Gastrocnemius medialis (tissue), 4 donors: ENCODE measurements at regions not wholly inside any gene's neighbourhood (a gene's known extent, or its start where the extent isn't known, plus 50 kb on each side); places are given as distances from the start of the nearest gene placed in this dataset.

Experiments
- POLR2A ChIP-seq, 2 donors: fragments of 450-650 bp; IDR thresholded peaks; one replicate each; pipeline ENCODE4 v1.6.1; 2017; ENCODE audit warnings: antibody characterized with exemption in 2 of 2, mild to moderate bottlenecking in 2 of 2, moderate library complexity in 2 of 2
- TF ChIP-seq, protein P1 (sequence below), 5 experiments: fragments of 450-650 bp in 3 of 5; fragments of 200-600 bp in 2 of 5; sonication (generic) in 2 of 5; IDR thresholded peaks in 4 of 5; conservative IDR thresholded peaks in 1 of 5; 1 replicate in 4 of 5; 2 replicates in 1 of 5; pipeline ENCODE4 v1.5.1; 2016 to 2019; ENCODE audit warnings: antibody characterized with exemption in 5 of 5, mild to moderate bottlenecking in 3 of 5, moderate library complexity in 3 of 5

DNA sequence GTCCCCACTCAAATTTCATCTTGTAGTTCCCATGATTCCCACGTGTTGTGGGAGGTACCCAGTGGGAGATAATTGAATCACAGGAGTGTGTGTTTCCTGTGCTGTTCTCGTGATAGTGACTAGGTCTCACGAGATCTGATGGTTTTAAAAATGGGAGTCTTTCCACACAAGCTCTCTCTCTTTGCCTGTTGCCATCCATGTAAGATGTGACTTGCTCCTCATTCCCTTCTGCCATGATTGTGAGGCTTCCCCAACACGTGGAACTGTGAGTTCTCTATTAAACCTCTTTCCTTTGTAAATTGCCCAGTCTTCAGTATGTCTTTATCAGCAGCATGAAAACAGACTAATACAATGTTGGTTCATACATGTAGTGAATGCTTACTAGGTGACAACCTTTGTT is 163.2 kb upstream of the PALMD start:
- TF ChIP-seq, protein P1, sequence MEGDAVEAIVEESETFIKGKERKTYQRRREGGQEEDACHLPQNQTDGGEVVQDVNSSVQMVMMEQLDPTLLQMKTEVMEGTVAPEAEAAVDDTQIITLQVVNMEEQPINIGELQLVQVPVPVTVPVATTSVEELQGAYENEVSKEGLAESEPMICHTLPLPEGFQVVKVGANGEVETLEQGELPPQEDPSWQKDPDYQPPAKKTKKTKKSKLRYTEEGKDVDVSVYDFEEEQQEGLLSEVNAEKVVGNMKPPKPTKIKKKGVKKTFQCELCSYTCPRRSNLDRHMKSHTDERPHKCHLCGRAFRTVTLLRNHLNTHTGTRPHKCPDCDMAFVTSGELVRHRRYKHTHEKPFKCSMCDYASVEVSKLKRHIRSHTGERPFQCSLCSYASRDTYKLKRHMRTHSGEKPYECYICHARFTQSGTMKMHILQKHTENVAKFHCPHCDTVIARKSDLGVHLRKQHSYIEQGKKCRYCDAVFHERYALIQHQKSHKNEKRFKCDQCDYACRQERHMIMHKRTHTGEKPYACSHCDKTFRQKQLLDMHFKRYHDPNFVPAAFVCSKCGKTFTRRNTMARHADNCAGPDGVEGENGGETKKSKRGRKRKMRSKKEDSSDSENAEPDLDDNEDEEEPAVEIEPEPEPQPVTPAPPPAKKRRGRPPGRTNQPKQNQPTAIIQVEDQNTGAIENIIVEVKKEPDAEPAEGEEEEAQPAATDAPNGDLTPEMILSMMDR (IDR thresholded peaks at IDR 0.05 in 4 of 5, conservative IDR thresholded peaks at IDR 0.05 in 1 of 5), result no peak
- no peak for TF ChIP-seq POLR2A (IDR thresholded peaks at IDR 0.05)
